ENCODE measurements at regions not wholly inside any gene's neighbourhood (a gene's known extent, or its start where the extent isn't known, plus 50 kb on each side); places are given as distances from the start of the nearest gene placed in this dataset.

GRCh38 chr16:86101897-86102157, 202.9 kb downstream of the IRF8 start (continued):
- TF ChIP-seq MAX (IDR thresholded peaks at IDR 0.05) (no peak), RAD21 (IDR thresholded peaks at IDR 0.05; ENCODE audit: low read depth) (no peak), ELF1 (IDR thresholded peaks at IDR 0.05; ENCODE audit: borderline replicate concordance, low read depth) (no peak), FOSL1 (IDR thresholded peaks at IDR 0.05; ENCODE audit: low read depth) (no peak)

GRCh38 chr16:86103320-86103719, 204.4 kb downstream of the IRF8 start:
- Histone ChIP-seq H4K20me1 (ENCODE audit: insufficient read depth) (no peaks in the 10 kb centered on the region), H3K9me2 (ENCODE audit: insufficient read depth) (no peaks in the 10 kb centered on the region), H3K9me3 (ENCODE audit: control insufficient read depth in 1 of 2, insufficient read depth in 1 of 2, low read depth in 1 of 2, low read length in 2 of 2) (peaks cover 0 to 5% of the 10 kb centered on the region in 2 experiments; a peak in 1 of 4 replicates), H2AFZ (ENCODE audit: low read depth, low read length, poor library complexity, severe bottlenecking) (no peak overlapping the region), H3K4me3 (replicated peaks in 1 of 2; ENCODE audit: low read depth in 1 of 2, low read length in 2 of 2) (no peak overlapping the region), H3K27me3 (ENCODE audit: insufficient read depth, low read length) (peaks cover 8% of the 10 kb centered on the region; the same call in 1 of the 2 replicates), H3K27ac (ENCODE audit: low read depth, low read length) (no peak overlapping the region), H3K79me2 (ENCODE audit: insufficient read depth, low read length) (no peaks in the 10 kb centered on the region), H3K9ac (ENCODE audit: low read length) (no peak overlapping the region), H3K36me3 (ENCODE audit: control insufficient read depth in 1 of 2, insufficient read depth in 2 of 2, low read length in 2 of 2) (no peaks in the 10 kb centered on the region), H3K4me2 (ENCODE audit: low read length) (no peak overlapping the region), H3K4me1 (ENCODE audit: control insufficient read depth in 1 of 2, insufficient read depth in 2 of 2, low read length in 2 of 2) (no peaks in the 10 kb centered on the region)
- POLR2A ChIA-PET, result no interaction called here
- no TSS peak for BruUV-seq (replicated peaks)
- CTCF ChIA-PET, result no interaction called here
- TF ChIP-seq ELF1 (IDR thresholded peaks at IDR 0.05; ENCODE audit: borderline replicate concordance, low read depth) (no peak), CTCF (IDR thresholded peaks at IDR 0.05 in 2 of 3, conservative IDR thresholded peaks at IDR 0.05 in 1 of 3; ENCODE audit: borderline replicate concordance in 1 of 3, insufficient read depth in 1 of 3, low read depth in 2 of 3, low read length in 2 of 3) (no peak), EGR1 (IDR thresholded peaks at IDR 0.05; ENCODE audit: low read depth) (no peak), ZBTB33 (IDR thresholded peaks at IDR 0.05; ENCODE audit: extremely low read depth, insufficient replicate concordance, low read length) (no peak), YY1 (IDR thresholded peaks at IDR 0.05; ENCODE audit: extremely low read depth, insufficient replicate concordance, low read depth, low read length) (no peak), TCF7L2 (IDR thresholded peaks at IDR 0.05; ENCODE audit: borderline replicate concordance, extremely low read depth, insufficient read depth, insufficient read length) (no peak)
- DNase-seq (ENCODE audit: low read depth, low spot score) (no peak), ATAC-seq (peak; percentile 53)
- RAD21 ChIA-PET (ENCODE audit: low non-redundant PET in 1 of 2, low total read pairs in 2 of 2, uncharacterized antibody in 2 of 2, unreplicated experiment in 2 of 2), result no interaction called here
- intact Hi-C loops (cut with micrococcal nuclease), result no loop called here
